Neural progenitor cell (in vitro differentiated cells): ENCODE measurements at regions not wholly inside any gene's neighbourhood (a gene's known extent, or its start where the extent isn't known, plus 50 kb on each side); places are given as distances from the start of the nearest gene placed in this dataset.

Source experiments
- CTCF ChIP-seq: fragments of 200-600 bp; sonication (generic); IDR thresholded peaks from 2 replicates; pipeline ENCODE4 v1.5.1; 2017; ENCODE audit warnings: antibody characterized with exemption, mild to moderate bottlenecking
- EZH2phosphoT487 ChIP-seq: fragments of 200-600 bp; sonication (generic); IDR thresholded peaks from 2 replicates; pipeline ENCODE4 v1.6.1; 2017; ENCODE audit warnings: antibody characterized with exemption

GRCh38 chr4:124537971-124538370 is 174.6 kb downstream of the ANKRD50 start:
- TF ChIP-seq CTCF (no peak), EZH2phosphoT487 (no peak)
